WTC11 (cell line): ENCODE measurements at regions not wholly inside any gene's neighbourhood (a gene's known extent, or its start where the extent isn't known, plus 50 kb on each side); places are given as distances from the start of the nearest gene placed in this dataset.

Experiments used
- EMX1 ChIP-seq: fragments of 250-450 bp; sonication (Bioruptor Pico); IDR thresholded peaks from 2 replicates; pipeline ENCODE4 v1.8.0; 2021; ENCODE audit warnings: mild to moderate bottlenecking
- GRHL2 ChIP-seq: fragments of 250-450 bp; sonication (Bioruptor Pico); IDR thresholded peaks from 2 replicates; pipeline ENCODE4 v1.8.0; 2022; ENCODE audit warnings: mild to moderate bottlenecking, moderate library complexity; ENCODE audit not compliant: insufficient replicate concordance, severe bottlenecking
- KAT7 ChIP-seq: sonication (generic); formaldehyde crosslinking; IDR thresholded peaks from 2 replicates; pipeline ENCODE4 v1.8.1; 2023; ENCODE audit warnings: missing genetic modification reagents, mild to moderate bottlenecking, borderline replicate concordance
- NR2C2 ChIP-seq: sonication (generic); formaldehyde crosslinking; IDR thresholded peaks from 2 replicates; pipeline ENCODE4 v1.8.0; 2022; ENCODE audit warnings: mild to moderate bottlenecking, missing genetic modification reagents
- PRRX2 ChIP-seq: fragments of 250-450 bp; sonication (Bioruptor Pico); IDR thresholded peaks from 2 replicates; pipeline ENCODE4 v1.8.0; 2021; ENCODE audit warnings: mild to moderate bottlenecking
- TF ChIP-seq, protein P1 (sequence below): fragments of 200-600 bp; IDR thresholded peaks from 2 replicates; pipeline ENCODE4 v1.8.0; 2022; ENCODE audit warnings: antibody characterized with exemption
- TF ChIP-seq, protein P2 (sequence below): sonication (generic); formaldehyde crosslinking; IDR thresholded peaks from 2 replicates; pipeline ENCODE4 v1.8.0; 2022; ENCODE audit warnings: mild to moderate bottlenecking, missing genetic modification reagents
- TF ChIP-seq, protein P3 (sequence below): sonication (generic); formaldehyde crosslinking; IDR thresholded peaks from 2 replicates; pipeline ENCODE4 v1.8.0; 2023; ENCODE audit warnings: missing genetic modification reagents, mild to moderate bottlenecking, borderline replicate concordance

DNA sequence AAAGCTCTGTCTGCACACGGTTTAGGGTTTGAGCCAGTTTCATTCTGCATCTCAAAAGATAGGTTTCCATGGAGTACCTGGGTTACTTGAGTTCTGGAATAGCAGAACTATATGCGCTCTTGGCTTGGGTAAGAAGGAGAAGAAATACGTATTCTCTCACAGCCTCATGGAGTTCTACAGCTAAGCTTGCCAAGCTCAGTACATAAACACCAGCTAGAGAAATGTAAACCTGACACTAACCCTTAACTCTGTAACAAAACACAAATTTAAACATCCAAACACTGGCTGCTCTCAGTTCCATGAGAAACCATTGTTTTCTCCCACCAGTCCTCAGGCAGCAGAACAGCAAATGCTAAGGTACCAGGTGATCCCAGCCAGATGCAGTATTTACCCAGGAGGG lies 557.2 kb downstream of the INHBA start:
- TF ChIP-seq, protein P1, sequence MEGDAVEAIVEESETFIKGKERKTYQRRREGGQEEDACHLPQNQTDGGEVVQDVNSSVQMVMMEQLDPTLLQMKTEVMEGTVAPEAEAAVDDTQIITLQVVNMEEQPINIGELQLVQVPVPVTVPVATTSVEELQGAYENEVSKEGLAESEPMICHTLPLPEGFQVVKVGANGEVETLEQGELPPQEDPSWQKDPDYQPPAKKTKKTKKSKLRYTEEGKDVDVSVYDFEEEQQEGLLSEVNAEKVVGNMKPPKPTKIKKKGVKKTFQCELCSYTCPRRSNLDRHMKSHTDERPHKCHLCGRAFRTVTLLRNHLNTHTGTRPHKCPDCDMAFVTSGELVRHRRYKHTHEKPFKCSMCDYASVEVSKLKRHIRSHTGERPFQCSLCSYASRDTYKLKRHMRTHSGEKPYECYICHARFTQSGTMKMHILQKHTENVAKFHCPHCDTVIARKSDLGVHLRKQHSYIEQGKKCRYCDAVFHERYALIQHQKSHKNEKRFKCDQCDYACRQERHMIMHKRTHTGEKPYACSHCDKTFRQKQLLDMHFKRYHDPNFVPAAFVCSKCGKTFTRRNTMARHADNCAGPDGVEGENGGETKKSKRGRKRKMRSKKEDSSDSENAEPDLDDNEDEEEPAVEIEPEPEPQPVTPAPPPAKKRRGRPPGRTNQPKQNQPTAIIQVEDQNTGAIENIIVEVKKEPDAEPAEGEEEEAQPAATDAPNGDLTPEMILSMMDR, result no peak
- TF ChIP-seq PRRX2 (CRISPR knock-in tag) (no peak), GRHL2 (CRISPR knock-in tag) (no peak), KAT7 (CRISPR knock-in tag) (no peak), EMX1 (no peak), NR2C2 (CRISPR knock-in tag) (no peak)
- TF ChIP-seq, protein P2, sequence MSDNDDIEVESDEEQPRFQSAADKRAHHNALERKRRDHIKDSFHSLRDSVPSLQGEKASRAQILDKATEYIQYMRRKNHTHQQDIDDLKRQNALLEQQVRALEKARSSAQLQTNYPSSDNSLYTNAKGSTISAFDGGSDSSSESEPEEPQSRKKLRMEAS (CRISPR knock-in tag), result no peak
- TF ChIP-seq, protein P3, sequence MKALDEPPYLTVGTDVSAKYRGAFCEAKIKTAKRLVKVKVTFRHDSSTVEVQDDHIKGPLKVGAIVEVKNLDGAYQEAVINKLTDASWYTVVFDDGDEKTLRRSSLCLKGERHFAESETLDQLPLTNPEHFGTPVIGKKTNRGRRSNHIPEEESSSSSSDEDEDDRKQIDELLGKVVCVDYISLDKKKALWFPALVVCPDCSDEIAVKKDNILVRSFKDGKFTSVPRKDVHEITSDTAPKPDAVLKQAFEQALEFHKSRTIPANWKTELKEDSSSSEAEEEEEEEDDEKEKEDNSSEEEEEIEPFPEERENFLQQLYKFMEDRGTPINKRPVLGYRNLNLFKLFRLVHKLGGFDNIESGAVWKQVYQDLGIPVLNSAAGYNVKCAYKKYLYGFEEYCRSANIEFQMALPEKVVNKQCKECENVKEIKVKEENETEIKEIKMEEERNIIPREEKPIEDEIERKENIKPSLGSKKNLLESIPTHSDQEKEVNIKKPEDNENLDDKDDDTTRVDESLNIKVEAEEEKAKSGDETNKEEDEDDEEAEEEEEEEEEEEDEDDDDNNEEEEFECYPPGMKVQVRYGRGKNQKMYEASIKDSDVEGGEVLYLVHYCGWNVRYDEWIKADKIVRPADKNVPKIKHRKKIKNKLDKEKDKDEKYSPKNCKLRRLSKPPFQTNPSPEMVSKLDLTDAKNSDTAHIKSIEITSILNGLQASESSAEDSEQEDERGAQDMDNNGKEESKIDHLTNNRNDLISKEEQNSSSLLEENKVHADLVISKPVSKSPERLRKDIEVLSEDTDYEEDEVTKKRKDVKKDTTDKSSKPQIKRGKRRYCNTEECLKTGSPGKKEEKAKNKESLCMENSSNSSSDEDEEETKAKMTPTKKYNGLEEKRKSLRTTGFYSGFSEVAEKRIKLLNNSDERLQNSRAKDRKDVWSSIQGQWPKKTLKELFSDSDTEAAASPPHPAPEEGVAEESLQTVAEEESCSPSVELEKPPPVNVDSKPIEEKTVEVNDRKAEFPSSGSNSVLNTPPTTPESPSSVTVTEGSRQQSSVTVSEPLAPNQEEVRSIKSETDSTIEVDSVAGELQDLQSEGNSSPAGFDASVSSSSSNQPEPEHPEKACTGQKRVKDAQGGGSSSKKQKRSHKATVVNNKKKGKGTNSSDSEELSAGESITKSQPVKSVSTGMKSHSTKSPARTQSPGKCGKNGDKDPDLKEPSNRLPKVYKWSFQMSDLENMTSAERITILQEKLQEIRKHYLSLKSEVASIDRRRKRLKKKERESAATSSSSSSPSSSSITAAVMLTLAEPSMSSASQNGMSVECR (CRISPR knock-in tag), result no peak
